ENCODE measurements at regions not wholly inside any gene's neighbourhood (a gene's known extent, or its start where the extent isn't known, plus 50 kb on each side); places are given as distances from the start of the nearest gene placed in this dataset.

GRCh38 chr2:180705551-180705950 lies 274.9 kb upstream of the UBE2E3 start:
- no peak for TF ChIP-seq CTCF (IDR thresholded peaks at IDR 0.05)
- TF ChIP-seq POLR2A (IDR thresholded peaks at IDR 0.05): no peak

All from Peyer's patch (tissue), 4 donors.